HepG2 (cell line): ENCODE measurements at regions not wholly inside any gene's neighbourhood (a gene's known extent, or its start where the extent isn't known, plus 50 kb on each side); places are given as distances from the start of the nearest gene placed in this dataset.

Experiments used
- ARNT ChIP-seq: fragments of 450-650 bp; IDR thresholded peaks from 2 replicates; pipeline ENCODE4 v1.6.1; 2017
- CHD4 ChIP-seq: fragments of 200-600 bp; sonication (generic); IDR thresholded peaks from 2 replicates; pipeline ENCODE4 v1.7.0; 2017; ENCODE audit warnings: mild to moderate bottlenecking, low read length, borderline replicate concordance
- EEA1 ChIP-seq: sonication (generic); formaldehyde crosslinking; IDR thresholded peaks from 2 replicates; pipeline ENCODE4 v1.5.1; 2020; ENCODE audit warnings: mild to moderate bottlenecking, missing genetic modification reagents, borderline replicate concordance
- FIP1L1 ChIP-seq: fragments of 200-400 bp; formaldehyde crosslinking; IDR thresholded peaks from 2 replicates; pipeline ENCODE4 v1.6.1; 2018; ENCODE audit warnings: low read depth, mild to moderate bottlenecking, low read length, moderate library complexity, borderline replicate concordance; ENCODE audit not compliant: insufficient read depth
- HMG20B ChIP-seq: conservative IDR thresholded peaks from 2 replicates; pipeline ENCODE4 v1.6.1; 2016; ENCODE audit warnings: missing genetic modification reagents, missing compliant biosample characterization
- PHF8 ChIP-seq: sonication (generic); formaldehyde crosslinking; IDR thresholded peaks from 2 replicates; pipeline ENCODE4 v1.5.0; 2020; ENCODE audit warnings: missing genetic modification reagents
- RORA ChIP-seq: sonication (generic); formaldehyde crosslinking; IDR thresholded peaks from 2 replicates; pipeline ENCODE4 v1.5.0; 2020; ENCODE audit warnings: mild to moderate bottlenecking, missing genetic modification reagents, moderate library complexity
- SUZ12 ChIP-seq: fragments of 150-350 bp; IDR thresholded peaks from 2 replicates; pipeline ENCODE4 v1.6.1; 2014; ENCODE audit warnings: low read depth, low read length
- ZFX ChIP-seq: sonication (generic); formaldehyde crosslinking; IDR thresholded peaks from 2 replicates; pipeline ENCODE4 v1.4.0; 2020; ENCODE audit warnings: mild to moderate bottlenecking, low read depth, missing genetic modification reagents, moderate library complexity
- ZNF121 ChIP-seq: sonication (generic); formaldehyde crosslinking; IDR thresholded peaks from 2 replicates; pipeline ENCODE4 v1.5.0; 2020; ENCODE audit warnings: mild to moderate bottlenecking, missing genetic modification reagents
- ZNF224 ChIP-seq: sonication (generic); formaldehyde crosslinking; IDR thresholded peaks from 2 replicates; pipeline ENCODE4 v1.5.0; 2020; ENCODE audit warnings: mild to moderate bottlenecking, missing genetic modification reagents
- ZNF530 ChIP-seq: sonication (generic); formaldehyde crosslinking; IDR thresholded peaks from 2 replicates; pipeline ENCODE4 v1.5.0; 2020; ENCODE audit warnings: low read depth, mild to moderate bottlenecking, missing genetic modification reagents
- ZNF570 ChIP-seq: sonication (generic); formaldehyde crosslinking; IDR thresholded peaks from 2 replicates; pipeline ENCODE4 v1.4.0; 2020; ENCODE audit warnings: mild to moderate bottlenecking, missing genetic modification reagents, borderline replicate concordance
- ZNF737 ChIP-seq: sonication (generic); formaldehyde crosslinking; IDR thresholded peaks from 2 replicates; pipeline ENCODE4 v1.5.0; 2020; ENCODE audit warnings: missing genetic modification reagents, mild to moderate bottlenecking, borderline replicate concordance
- ZNF746 ChIP-seq: sonication (generic); formaldehyde crosslinking; IDR thresholded peaks from 2 replicates; pipeline ENCODE4 v1.8.0; 2022; ENCODE audit warnings: mild to moderate bottlenecking, missing genetic modification reagents
- TF ChIP-seq, protein P1 (sequence below): sonication (generic); formaldehyde crosslinking; IDR thresholded peaks from 2 replicates; pipeline ENCODE4 v1.8.0; 2022; ENCODE audit warnings: mild to moderate bottlenecking, missing genetic modification reagents, moderate library complexity
- TF ChIP-seq, protein P2 (sequence below): sonication (generic); formaldehyde crosslinking; IDR thresholded peaks from 2 replicates; pipeline ENCODE4 v1.5.1; 2020; ENCODE audit warnings: missing genetic modification reagents, mild to moderate bottlenecking, borderline replicate concordance
- TF ChIP-seq, protein P3 (sequence below): sonication (generic); formaldehyde crosslinking; IDR thresholded peaks from 2 replicates; pipeline ENCODE4 v1.9.0; 2021; ENCODE audit warnings: missing genetic modification reagents, mild to moderate bottlenecking, borderline replicate concordance
- TF ChIP-seq, protein P4 (sequence below): sonication (generic); formaldehyde crosslinking; IDR thresholded peaks from 2 replicates; pipeline ENCODE4 v1.4.0; 2020; ENCODE audit warnings: mild to moderate bottlenecking, missing genetic modification reagents, borderline replicate concordance
- TF ChIP-seq, protein P5 (sequence below): sonication (generic); formaldehyde crosslinking; IDR thresholded peaks from 2 replicates; pipeline ENCODE4 v1.4.0; 2020; ENCODE audit warnings: mild to moderate bottlenecking, missing genetic modification reagents

DNA sequence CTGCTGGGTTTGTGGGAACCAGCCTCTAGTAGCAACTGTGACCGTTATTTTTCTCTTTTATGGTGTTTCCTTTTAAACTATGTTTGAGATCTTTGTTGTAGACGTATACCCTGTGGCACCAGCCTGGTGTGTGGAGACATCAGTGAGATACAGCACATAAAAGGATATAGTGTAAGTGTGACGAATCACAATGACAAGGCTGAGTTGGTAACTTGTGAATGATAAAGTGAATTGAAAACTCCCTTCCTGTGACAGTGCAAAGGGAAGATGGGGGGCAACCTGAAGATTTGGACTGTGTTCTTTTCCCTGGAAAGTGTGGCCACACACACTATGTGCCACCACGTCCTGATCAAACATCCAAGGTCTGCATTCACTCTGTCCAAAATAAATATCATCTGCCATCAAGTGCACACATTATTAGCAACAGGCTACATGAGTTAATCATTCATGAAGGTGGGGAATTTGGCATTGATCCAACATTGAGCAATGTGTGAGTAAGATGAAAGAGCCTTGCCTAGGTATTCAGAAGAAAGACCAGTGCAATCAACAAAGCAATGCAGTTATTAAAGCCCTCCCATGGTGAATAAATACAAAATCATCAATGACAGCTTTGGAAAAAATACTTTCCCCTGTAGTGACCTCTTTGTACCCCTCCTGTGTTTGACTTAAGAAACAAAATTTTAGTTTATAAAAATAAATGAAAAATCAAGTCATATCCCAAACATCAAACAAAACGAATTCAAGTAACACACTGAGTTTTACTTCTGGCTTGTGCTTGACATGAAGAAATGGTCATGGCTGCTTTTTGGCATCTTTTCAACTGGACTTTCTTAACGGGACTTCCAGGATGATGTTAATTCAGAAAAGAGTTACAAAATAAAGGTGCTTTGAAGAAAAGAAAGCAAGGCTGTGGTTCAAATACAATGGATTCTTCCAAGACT, 1280.5 kb upstream of the ZEB2 start (continued):
- TF ChIP-seq, protein P1, sequence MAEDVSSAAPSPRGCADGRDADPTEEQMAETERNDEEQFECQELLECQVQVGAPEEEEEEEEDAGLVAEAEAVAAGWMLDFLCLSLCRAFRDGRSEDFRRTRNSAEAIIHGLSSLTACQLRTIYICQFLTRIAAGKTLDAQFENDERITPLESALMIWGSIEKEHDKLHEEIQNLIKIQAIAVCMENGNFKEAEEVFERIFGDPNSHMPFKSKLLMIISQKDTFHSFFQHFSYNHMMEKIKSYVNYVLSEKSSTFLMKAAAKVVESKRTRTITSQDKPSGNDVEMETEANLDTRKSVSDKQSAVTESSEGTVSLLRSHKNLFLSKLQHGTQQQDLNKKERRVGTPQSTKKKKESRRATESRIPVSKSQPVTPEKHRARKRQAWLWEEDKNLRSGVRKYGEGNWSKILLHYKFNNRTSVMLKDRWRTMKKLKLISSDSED (CRISPR knock-in tag) = no peak
- TF ChIP-seq FIP1L1 = no peak
- no peak for TF ChIP-seq ZNF570 (CRISPR knock-in tag)
- TF ChIP-seq SUZ12 = no peak
- peak; percentile 92 for TF ChIP-seq RORA
- no peak for TF ChIP-seq EEA1 (CRISPR knock-in tag)
- TF ChIP-seq, protein P2, sequence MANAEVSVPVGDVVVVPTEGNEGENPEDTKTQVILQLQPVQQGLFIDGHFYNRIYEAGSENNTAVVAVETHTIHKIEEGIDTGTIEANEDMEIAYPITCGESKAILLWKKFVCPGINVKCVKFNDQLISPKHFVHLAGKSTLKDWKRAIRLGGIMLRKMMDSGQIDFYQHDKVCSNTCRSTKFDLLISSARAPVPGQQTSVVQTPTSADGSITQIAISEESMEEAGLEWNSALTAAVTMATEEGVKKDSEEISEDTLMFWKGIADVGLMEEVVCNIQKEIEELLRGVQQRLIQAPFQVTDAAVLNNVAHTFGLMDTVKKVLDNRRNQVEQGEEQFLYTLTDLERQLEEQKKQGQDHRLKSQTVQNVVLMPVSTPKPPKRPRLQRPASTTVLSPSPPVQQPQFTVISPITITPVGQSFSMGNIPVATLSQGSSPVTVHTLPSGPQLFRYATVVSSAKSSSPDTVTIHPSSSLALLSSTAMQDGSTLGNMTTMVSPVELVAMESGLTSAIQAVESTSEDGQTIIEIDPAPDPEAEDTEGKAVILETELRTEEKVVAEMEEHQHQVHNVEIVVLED (CRISPR knock-in tag) = peak; percentile 46; the same call in 1 of the 2 replicates
- no peak for TF ChIP-seq ZNF737 (CRISPR knock-in tag)
- no peak for TF ChIP-seq ARNT
- TF ChIP-seq ZNF746 (CRISPR knock-in tag) = no peak; the same call in 1 of the 2 replicates
- TF ChIP-seq, protein P3, sequence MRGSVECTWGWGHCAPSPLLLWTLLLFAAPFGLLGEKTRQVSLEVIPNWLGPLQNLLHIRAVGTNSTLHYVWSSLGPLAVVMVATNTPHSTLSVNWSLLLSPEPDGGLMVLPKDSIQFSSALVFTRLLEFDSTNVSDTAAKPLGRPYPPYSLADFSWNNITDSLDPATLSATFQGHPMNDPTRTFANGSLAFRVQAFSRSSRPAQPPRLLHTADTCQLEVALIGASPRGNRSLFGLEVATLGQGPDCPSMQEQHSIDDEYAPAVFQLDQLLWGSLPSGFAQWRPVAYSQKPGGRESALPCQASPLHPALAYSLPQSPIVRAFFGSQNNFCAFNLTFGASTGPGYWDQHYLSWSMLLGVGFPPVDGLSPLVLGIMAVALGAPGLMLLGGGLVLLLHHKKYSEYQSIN (CRISPR knock-in tag) = no peak
- no peak for TF ChIP-seq ZNF224 (CRISPR knock-in tag)
- TF ChIP-seq CHD4 = peak; percentile 90; the same call in 1 of the 2 replicates
- peak; percentile 14; the same call in 1 of the 2 replicates for TF ChIP-seq ZNF121 (CRISPR knock-in tag)
- TF ChIP-seq, protein P4, sequence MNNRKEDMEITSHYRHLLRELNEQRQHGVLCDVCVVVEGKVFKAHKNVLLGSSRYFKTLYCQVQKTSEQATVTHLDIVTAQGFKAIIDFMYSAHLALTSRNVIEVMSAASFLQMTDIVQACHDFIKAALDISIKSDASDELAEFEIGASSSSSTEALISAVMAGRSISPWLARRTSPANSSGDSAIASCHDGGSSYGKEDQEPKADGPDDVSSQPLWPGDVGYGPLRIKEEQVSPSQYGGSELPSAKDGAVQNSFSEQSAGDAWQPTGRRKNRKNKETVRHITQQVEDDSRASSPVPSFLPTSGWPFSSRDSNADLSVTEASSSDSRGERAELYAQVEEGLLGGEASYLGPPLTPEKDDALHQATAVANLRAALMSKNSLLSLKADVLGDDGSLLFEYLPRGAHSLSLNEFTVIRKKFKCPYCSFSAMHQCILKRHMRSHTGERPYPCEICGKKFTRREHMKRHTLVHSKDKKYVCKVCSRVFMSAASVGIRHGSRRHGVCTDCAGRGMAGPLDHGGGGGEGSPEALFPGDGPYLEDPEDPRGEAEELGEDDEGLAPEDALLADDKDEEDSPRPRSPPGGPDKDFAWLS (CRISPR knock-in tag) = no peak
- no peak for TF ChIP-seq ZNF530 (CRISPR knock-in tag)
- TF ChIP-seq, protein P5, sequence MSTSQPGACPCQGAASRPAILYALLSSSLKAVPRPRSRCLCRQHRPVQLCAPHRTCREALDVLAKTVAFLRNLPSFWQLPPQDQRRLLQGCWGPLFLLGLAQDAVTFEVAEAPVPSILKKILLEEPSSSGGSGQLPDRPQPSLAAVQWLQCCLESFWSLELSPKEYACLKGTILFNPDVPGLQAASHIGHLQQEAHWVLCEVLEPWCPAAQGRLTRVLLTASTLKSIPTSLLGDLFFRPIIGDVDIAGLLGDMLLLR (CRISPR knock-in tag) = no peak
- peak; percentile 54 for TF ChIP-seq PHF8 (CRISPR knock-in tag)
- peak; percentile 93 for TF ChIP-seq HMG20B
- TF ChIP-seq ZFX (CRISPR knock-in tag) = no peak; the same call in 1 of the 2 replicates
